HepG2 (cell line): ENCODE measurements at regions not wholly inside any gene's neighbourhood (a gene's known extent, or its start where the extent isn't known, plus 50 kb on each side); places are given as distances from the start of the nearest gene placed in this dataset.

Experiments used
- ATAC-seq: fragments of 200-7000 bp; cut with Tn5 transposase; 3 replicates; pipeline ENCODE4 v1.9.1; 2020; ENCODE audit warnings: mild to moderate bottlenecking, moderate library complexity
- BruUV-seq: library from RNA; stranded (reverse); fragments of 400-500 nt; replicated peaks from 2 replicates; lab custom pipeline; 2021; lab: Mats Ljungman, UMichigan
- CTCF ChIA-PET: fragments of 300-600 bp; formaldehyde crosslinking; extraction: SDS; loops from one replicate; lab custom pipeline; 2021; ENCODE audit warnings: low total read pairs, inconsistent platforms, low intra/inter-chr PET ratio; lab: Yijun Ruan, JAX
- POLR2A ChIA-PET: fragments of 350-600 bp; sonication (Branson Sonifier 250); formaldehyde crosslinking; loops from one replicate; lab custom pipeline; 2020; ENCODE audit warnings: antibody characterized with exemption, inconsistent platforms; lab: Yijun Ruan, JAX
- DNase-seq: peaks from one replicate; pipeline ENCODE4 v3.0.0-alpha.2; 2015; ENCODE audit warnings: low spot score
- FAIRE-seq: peaks from 3 replicates; lab custom pipeline; 2011; peaks lifted over from hg19 to GRCh38; lab: Jason Lieb, UNC
- H2AFZ ChIP-seq: one replicate; pipeline ENCODE4 v1.6.1; 2011; ENCODE audit warnings: low read length, inconsistent platforms
- H3K27ac ChIP-seq: fragments of 300-600 bp; 3 replicates; pipeline ENCODE4 v1.8.0; 2011; ENCODE audit warnings: mixed run types, mild to moderate bottlenecking, mixed read lengths, low read length, inconsistent platforms; ENCODE audit not compliant: insufficient read depth; ENCODE audit errors: extremely low read length
- H3K27me3 ChIP-seq, 2 experiments: fragments of 200-600 bp in 1 of 2; 2 replicates in 1 of 2; 3 replicates in 1 of 2; pipeline versions ENCODE4 v1.6.0 to v1.8.0; 2011; ENCODE audit warnings: low read length in 2 of 2, mild to moderate bottlenecking in 2 of 2, moderate library complexity in 2 of 2, inconsistent platforms in 1 of 2; ENCODE audit not compliant: insufficient read depth in 2 of 2, control insufficient read depth in 1 of 2
- H3K36me3 ChIP-seq, 2 experiments: fragments of 200-600 bp in 1 of 2; replicated peaks in 1 of 2; 2 replicates in 1 of 2; 3 replicates in 1 of 2; pipeline versions ENCODE4 v1.5.1 to v1.8.0; 2011; ENCODE audit warnings: low read length in 2 of 2, inconsistent platforms in 1 of 2; ENCODE audit not compliant: insufficient read depth in 2 of 2, control insufficient read depth in 1 of 2
- H3K4me1 ChIP-seq: 2 replicates; pipeline ENCODE4 v1.5.1; 2012; ENCODE audit warnings: low read length, inconsistent platforms; ENCODE audit not compliant: insufficient read depth
- H3K4me2 ChIP-seq: 2 replicates; pipeline ENCODE4 v1.6.0; 2011; ENCODE audit warnings: low read depth, low read length, inconsistent platforms
- H3K4me3 ChIP-seq, 3 experiments: fragments of 200-600 bp in 1 of 3; sonication (generic), shearing (Covaris generic) in 1 of 3; replicated peaks in 1 of 3; 2 replicates each; pipeline ENCODE4 v1.5.1; 2011 to 2016; ENCODE audit warnings: low read length in 3 of 3, inconsistent platforms in 2 of 3, low read depth in 2 of 3, mild to moderate bottlenecking in 2 of 3, control low read depth in 1 of 3, mixed read lengths in 1 of 3; ENCODE audit not compliant: insufficient read depth in 1 of 3
- H3K79me2 ChIP-seq: one replicate; pipeline ENCODE4 v1.6.1; 2011; ENCODE audit warnings: low read length, inconsistent platforms; ENCODE audit not compliant: insufficient read depth
- H3K9ac ChIP-seq: 2 replicates; pipeline ENCODE4 v1.6.0; 2011; ENCODE audit warnings: mild to moderate bottlenecking, low read depth, low read length, inconsistent platforms; ENCODE audit not compliant: insufficient read depth
- H3K9me3 ChIP-seq: 2 replicates; pipeline ENCODE4 v1.5.1; 2012; ENCODE audit warnings: mild to moderate bottlenecking, low read length
- H4K20me1 ChIP-seq: 2 replicates; pipeline ENCODE4 v1.6.0; 2011; ENCODE audit warnings: inconsistent platforms, mild to moderate bottlenecking, low read length, moderate library complexity; ENCODE audit not compliant: insufficient read depth
- AKAP8 ChIP-seq: sonication (generic); formaldehyde crosslinking; IDR thresholded peaks from 2 replicates; pipeline ENCODE4 v1.5.1; 2020; ENCODE audit warnings: mild to moderate bottlenecking, missing genetic modification reagents
- ARID3A ChIP-seq: IDR thresholded peaks from 2 replicates; pipeline ENCODE4 v1.6.1; 2012; ENCODE audit warnings: low read depth, low read length, improper control_type of control experiment
- FOXA1 ChIP-seq, 2 experiments: fragments of 450-650 bp in 1 of 2; sonication (generic) in 1 of 2; formaldehyde crosslinking in 1 of 2; IDR thresholded peaks; 2 replicates each; pipeline versions ENCODE4 v1.4.0 to v1.6.1; 2016 to 2020; ENCODE audit warnings: missing genetic modification reagents in 1 of 2
- FOXK2 ChIP-seq: fragments of 450-650 bp; IDR thresholded peaks from 2 replicates; pipeline ENCODE4 v1.6.1; 2016
- MTA3 ChIP-seq: sonication (generic); formaldehyde crosslinking; IDR thresholded peaks from 2 replicates; pipeline ENCODE4 v1.4.0; 2020; ENCODE audit warnings: missing genetic modification reagents
- NRL ChIP-seq: sonication (generic); formaldehyde crosslinking; IDR thresholded peaks from 2 replicates; pipeline ENCODE4 v1.5.0; 2020; ENCODE audit warnings: missing genetic modification reagents, mild to moderate bottlenecking, moderate library complexity, borderline replicate concordance
- PHF5A ChIP-seq: IDR thresholded peaks from one replicate; pipeline ENCODE4 v1.6.1; 2018; ENCODE audit warnings: low read depth, missing genetic modification reagents; ENCODE audit not compliant: unreplicated experiment
- SKI ChIP-seq: fragments of 450-650 bp; IDR thresholded peaks from one replicate; pipeline ENCODE4 v1.6.1; 2018; ENCODE audit warnings: mild to moderate bottlenecking; ENCODE audit not compliant: partially characterized antibody
- ZBTB46 ChIP-seq: sonication (generic); formaldehyde crosslinking; IDR thresholded peaks from 2 replicates; pipeline ENCODE4 v1.4.0; 2020; ENCODE audit warnings: mild to moderate bottlenecking, missing genetic modification reagents, borderline replicate concordance
- ZFP37 ChIP-seq: sonication (generic); formaldehyde crosslinking; IDR thresholded peaks from 2 replicates; pipeline ENCODE4 v1.4.0; 2020; ENCODE audit warnings: missing genetic modification reagents, borderline replicate concordance
- ZNF441 ChIP-seq: sonication (generic); formaldehyde crosslinking; IDR thresholded peaks from 2 replicates; pipeline ENCODE4 v1.7.0; 2021; ENCODE audit warnings: missing genetic modification reagents, borderline replicate concordance
- ZNF556 ChIP-seq: sonication (generic); formaldehyde crosslinking; IDR thresholded peaks from 2 replicates; pipeline ENCODE4 v1.4.0; 2020; ENCODE audit warnings: mild to moderate bottlenecking, missing genetic modification reagents, borderline replicate concordance
- ZNF563 ChIP-seq: sonication (generic); formaldehyde crosslinking; IDR thresholded peaks from 2 replicates; pipeline ENCODE4 v1.8.0; 2022; ENCODE audit warnings: mild to moderate bottlenecking, moderate library complexity, missing genetic modification reagents
- ZNF670 ChIP-seq: sonication (generic); formaldehyde crosslinking; IDR thresholded peaks from 2 replicates; pipeline ENCODE4 v1.8.0; 2022; ENCODE audit warnings: mild to moderate bottlenecking, missing genetic modification reagents, borderline replicate concordance
- ZNF674 ChIP-seq: sonication (generic); formaldehyde crosslinking; IDR thresholded peaks from 2 replicates; pipeline ENCODE4 v1.5.0; 2020; ENCODE audit warnings: low read depth, mild to moderate bottlenecking, missing genetic modification reagents
- WGBS: methylation state at CpG from one replicate; pipeline ENCODE4 v1.1.6; 2017; ENCODE audit warnings: low lambda C conversion rate; 5-methylcytosine and 5-hydroxymethylcytosine counted together
- in situ Hi-C: cut with HindIII; loops from 2 replicates; pipeline ENCODE4 v1.10.0; 2017; ENCODE audit warnings: low pct_unique_long_range_greater_than_20kb; ENCODE audit not compliant: extremely low pct_ligation_motif_present
- intact Hi-C: fragments of 100-400 bp; cut with micrococcal nuclease; formaldehyde crosslinking; loops from one replicate; pipeline ENCODE4 v1.10.0; 2022; ENCODE audit not compliant: unreplicated experiment
- TF ChIP-seq, protein P1 (sequence below): sonication (generic); formaldehyde crosslinking; IDR thresholded peaks from 2 replicates; pipeline ENCODE4 v1.8.0; 2022; ENCODE audit warnings: missing genetic modification reagents, mild to moderate bottlenecking, moderate library complexity, borderline replicate concordance

- TF ChIP-seq ZNF441 = no peak
- no peak for TF ChIP-seq FOXK2
- TF ChIP-seq AKAP8 = peak; percentile 5; the same call in 1 of the 2 replicates
- TF ChIP-seq ZBTB46 (CRISPR knock-in tag) = no peak
- no peak for TF ChIP-seq ZNF674 (CRISPR knock-in tag)
- TF ChIP-seq ZFP37 (CRISPR knock-in tag) = no peak
- no peak for TF ChIP-seq ZNF563
- no peak for TF ChIP-seq ARID3A
- TF ChIP-seq, all 625 proteins: peak for 4
Measured at GRCh38 chr2:47271054-47272000, 95.0 kb upstream of the CALM2 start (continued).

DNA sequence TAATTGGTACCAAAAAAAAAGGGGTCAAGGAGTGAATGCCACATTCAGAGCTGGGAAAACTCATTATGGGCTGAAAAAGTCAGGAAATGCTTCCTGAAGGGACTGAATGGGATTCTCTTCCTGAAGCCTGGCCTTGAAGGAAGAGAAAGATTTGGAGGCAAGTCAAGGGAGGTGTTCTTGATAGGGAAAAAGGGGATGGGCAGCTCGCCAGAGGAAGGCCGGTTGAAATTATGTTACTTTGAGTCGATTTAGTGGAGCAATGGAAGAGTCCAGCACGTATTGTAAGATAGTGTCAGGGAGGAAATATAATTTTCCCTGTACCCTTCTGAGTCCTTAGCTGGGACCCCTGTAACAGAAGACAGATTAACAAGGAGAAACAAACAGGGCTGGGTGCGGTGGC lies 94.1 kb upstream of the CALM2 start:
- Histone ChIP-seq H3K4me1 (peaks cover 82% of the 10 kb centered on the region), H3K27me3 (no peaks in the 10 kb centered on the region), H3K4me3 (no peak overlapping the region), H3K4me2 (no peak overlapping the region), H3K9ac (no peak overlapping the region), H2AFZ (no peak overlapping the region), H3K27ac (no peak overlapping the region), H4K20me1 (no peaks in the 10 kb centered on the region), H3K9me3 (no peaks in the 10 kb centered on the region), H3K79me2 (no peaks in the 10 kb centered on the region), H3K36me3 (no peaks in the 10 kb centered on the region)
- no TSS peak for BruUV-seq
- WGBS = 84% methylated on average over 5 of the region's 5 CpGs
- no peak for DNase-seq
- no peak for FAIRE-seq
- intact Hi-C loops = no loop called here
- CTCF ChIA-PET = no interaction called here
- ATAC-seq = no peak
- TF ChIP-seq PHF5A (no peak), MTA3 (CRISPR knock-in tag) (no peak), NRL (no peak), ZNF556 (no peak), SKI (no peak), FOXA1 (IDR thresholded peaks at IDR 0.05) (no peak), FOXA1 (CRISPR knock-in tag; IDR thresholded peaks at IDR 0.05) (no peak), ZNF670 (no peak)
- TF ChIP-seq, protein P1, sequence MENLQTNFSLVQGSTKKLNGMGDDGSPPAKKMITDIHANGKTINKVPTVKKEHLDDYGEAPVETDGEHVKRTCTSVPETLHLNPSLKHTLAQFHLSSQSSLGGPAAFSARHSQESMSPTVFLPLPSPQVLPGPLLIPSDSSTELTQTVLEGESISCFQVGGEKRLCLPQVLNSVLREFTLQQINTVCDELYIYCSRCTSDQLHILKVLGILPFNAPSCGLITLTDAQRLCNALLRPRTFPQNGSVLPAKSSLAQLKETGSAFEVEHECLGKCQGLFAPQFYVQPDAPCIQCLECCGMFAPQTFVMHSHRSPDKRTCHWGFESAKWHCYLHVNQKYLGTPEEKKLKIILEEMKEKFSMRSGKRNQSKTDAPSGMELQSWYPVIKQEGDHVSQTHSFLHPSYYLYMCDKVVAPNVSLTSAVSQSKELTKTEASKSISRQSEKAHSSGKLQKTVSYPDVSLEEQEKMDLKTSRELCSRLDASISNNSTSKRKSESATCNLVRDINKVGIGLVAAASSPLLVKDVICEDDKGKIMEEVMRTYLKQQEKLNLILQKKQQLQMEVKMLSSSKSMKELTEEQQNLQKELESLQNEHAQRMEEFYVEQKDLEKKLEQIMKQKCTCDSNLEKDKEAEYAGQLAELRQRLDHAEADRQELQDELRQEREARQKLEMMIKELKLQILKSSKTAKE = no peak
- POLR2A ChIA-PET = interaction anchor here (0.6 kb wide), 1 partner anchor 50 kb away, joined by 3 read pairs; no protein-coding TSS in a partner anchor
- in situ Hi-C loops = no loop called here
